Endothelial cell of umbilical vein (primary cell): ENCODE measurements at regions not wholly inside any gene's neighbourhood (a gene's known extent, or its start where the extent isn't known, plus 50 kb on each side); places are given as distances from the start of the nearest gene placed in this dataset.

Source experiments
- BruUV-seq: library from RNA; stranded (reverse); fragments of 400-500 nt; replicated peaks from 2 replicates; lab custom pipeline; 2021; lab: Mats Ljungman, UMichigan
- CTCF ChIA-PET: fragments of 300-600, 350-600 bp; sonication (Branson Sonifier 250); formaldehyde crosslinking; loops from one replicate; lab custom pipeline; 2021; ENCODE audit warnings: antibody characterized with exemption, inconsistent platforms; lab: Charles Lee
- POLR2A ChIA-PET: fragments of 300-600, 350-600 bp; sonication (Branson Sonifier 250); formaldehyde crosslinking; loops from one replicate; lab custom pipeline; 2021; ENCODE audit warnings: antibody characterized with exemption, inconsistent platforms; lab: Charles Lee
- DNase-seq: peaks from one replicate; pipeline ENCODE4 v3.0.0-alpha.2; 2011; ENCODE audit warnings: low read depth, low spot score
- FAIRE-seq: peaks from 2 replicates; lab custom pipeline; 2011; peaks lifted over from hg19 to GRCh38; lab: Jason Lieb, UNC
- H2AFZ ChIP-seq: 2 replicates; pipeline ENCODE4 v1.6.0; 2012; ENCODE audit warnings: low read depth, low read length, control low read depth, inconsistent platforms
- H3K27ac ChIP-seq: 2 replicates; pipeline ENCODE4 v1.5.1; 2011; ENCODE audit warnings: low read depth, mild to moderate bottlenecking, control low read depth, low read length, moderate library complexity; ENCODE audit not compliant: insufficient read depth
- H3K27me3 ChIP-seq, 2 experiments: 2 replicates each; pipeline versions ENCODE4 v1.6.0 to v1.6.1; 2011; ENCODE audit warnings: low read length in 2 of 2, mixed read lengths in 1 of 2; ENCODE audit not compliant: control insufficient read depth in 2 of 2, insufficient read depth in 2 of 2
- H3K36me3 ChIP-seq, 2 experiments: 2 replicates in 1 of 2; 3 replicates in 1 of 2; pipeline ENCODE4 v1.5.1; 2011; ENCODE audit warnings: low read length in 2 of 2, mild to moderate bottlenecking in 1 of 2, moderate library complexity in 1 of 2; ENCODE audit not compliant: control insufficient read depth in 2 of 2, insufficient read depth in 2 of 2; ENCODE audit errors: extremely low read depth in 1 of 2
- H3K4me1 ChIP-seq: 3 replicates; pipeline ENCODE4 v1.5.1; 2011; ENCODE audit warnings: mild to moderate bottlenecking, low read length; ENCODE audit not compliant: control insufficient read depth, insufficient read depth; ENCODE audit errors: extremely low read depth
- H3K4me2 ChIP-seq: 2 replicates; pipeline ENCODE4 v1.6.1; 2011; ENCODE audit warnings: low read length, control low read depth, mixed read lengths; ENCODE audit not compliant: insufficient read depth
- H3K4me3 ChIP-seq, 3 experiments: fragments of 200-600 bp in 1 of 3; sonication (generic), shearing (Covaris generic) in 1 of 3; replicated peaks in 1 of 3; 2 replicates each; pipeline ENCODE4 v1.5.1; 2011 to 2016; ENCODE audit warnings: control low read depth in 3 of 3, low read length in 3 of 3, mild to moderate bottlenecking in 2 of 3, inconsistent platforms in 1 of 3, low read depth in 1 of 3, moderate library complexity in 1 of 3; ENCODE audit not compliant: insufficient read depth in 1 of 3
- H3K79me2 ChIP-seq: 2 replicates; pipeline ENCODE4 v1.6.0; 2012; ENCODE audit warnings: low read length, inconsistent platforms; ENCODE audit not compliant: control insufficient read depth, insufficient read depth
- H3K9ac ChIP-seq: replicated peaks from 2 replicates; pipeline ENCODE3; 2011; ENCODE audit warnings: low read length, control low read depth; ENCODE audit not compliant: insufficient read depth; ENCODE audit errors: extremely low read depth
- H3K9me1 ChIP-seq: replicated peaks from 3 replicates; pipeline ENCODE4 v1.6.0; 2011; ENCODE audit warnings: mild to moderate bottlenecking, low read length; ENCODE audit not compliant: control insufficient read depth, insufficient read depth; ENCODE audit errors: extremely low read depth
- H3K9me3 ChIP-seq: replicated peaks from 2 replicates; pipeline ENCODE4 v1.5.1; 2012; ENCODE audit warnings: low read length, inconsistent platforms; ENCODE audit not compliant: control insufficient read depth, insufficient read depth
- H4K20me1 ChIP-seq: replicated peaks from 2 replicates; pipeline ENCODE3; 2011; ENCODE audit warnings: mild to moderate bottlenecking, low read length; ENCODE audit not compliant: control insufficient read depth, insufficient read depth; ENCODE audit errors: extremely low read depth
- EZH2 ChIP-seq: IDR thresholded peaks from 2 replicates; pipeline ENCODE4 v1.6.1; 2012; ENCODE audit warnings: borderline replicate concordance, low read depth, mild to moderate bottlenecking, moderate library complexity, low read length, inconsistent platforms; ENCODE audit not compliant: severe bottlenecking
- FOS ChIP-seq: IDR thresholded peaks from 2 replicates; pipeline ENCODE4 v1.6.1; 2011; ENCODE audit warnings: mild to moderate bottlenecking, low read length, moderate library complexity, borderline replicate concordance; ENCODE audit not compliant: insufficient read depth
- GATA2 ChIP-seq: IDR thresholded peaks from 2 replicates; pipeline ENCODE4 v1.7.0; 2011; ENCODE audit warnings: low read depth, mild to moderate bottlenecking, moderate library complexity, mixed read lengths, low read length; ENCODE audit not compliant: insufficient read length, insufficient read depth
- JUN ChIP-seq: IDR thresholded peaks from 2 replicates; pipeline ENCODE4 v1.6.1; 2011; ENCODE audit warnings: borderline replicate concordance, low read depth; ENCODE audit not compliant: insufficient read length, insufficient read depth
- MAX ChIP-seq: IDR thresholded peaks from 2 replicates; pipeline ENCODE4 v1.6.1; 2011; ENCODE audit not compliant: insufficient read depth, insufficient read length
- MYC ChIP-seq: IDR thresholded peaks from one replicate; pipeline ENCODE4 v1.6.1; 2011; ENCODE audit warnings: mild to moderate bottlenecking, low read depth, low read length
- POLR2A ChIP-seq: IDR thresholded peaks from 2 replicates; pipeline ENCODE4 v1.6.1; 2012; ENCODE audit warnings: low read depth, mild to moderate bottlenecking, control low read depth, low read length
- POLR2AphosphoS5 ChIP-seq: IDR thresholded peaks from 2 replicates; pipeline ENCODE4 v1.6.1; 2012; ENCODE audit warnings: low read depth, mild to moderate bottlenecking, control low read depth, low read length, moderate library complexity; ENCODE audit not compliant: insufficient read depth
- dilution Hi-C: fragments of 300-500 bp; cut with MboI; formaldehyde crosslinking; loops from one replicate; pipeline ENCODE4 v1.15.0; 2019; ENCODE audit warnings: low sequenced_read_pairs; ENCODE audit not compliant: extremely low pct_ligation_motif_present
- intact Hi-C: fragments of 100-400 bp; cut with micrococcal nuclease; formaldehyde crosslinking; loops from one replicate; pipeline ENCODE4 v1.10.0; 2022
- TF ChIP-seq, protein P1 (sequence below), 2 donors: IDR thresholded peaks; 1 replicate in 1 of 2; 2 replicates in 1 of 2; pipeline ENCODE4 v1.5.1; 2011; ENCODE audit warnings: low read length in 2 of 2, mild to moderate bottlenecking in 2 of 2, moderate library complexity in 2 of 2, control low read depth in 1 of 2, inconsistent platforms in 1 of 2, low read depth in 1 of 2; ENCODE audit not compliant: insufficient read depth in 1 of 2; ENCODE audit errors: extremely low read depth in 1 of 2

DNA sequence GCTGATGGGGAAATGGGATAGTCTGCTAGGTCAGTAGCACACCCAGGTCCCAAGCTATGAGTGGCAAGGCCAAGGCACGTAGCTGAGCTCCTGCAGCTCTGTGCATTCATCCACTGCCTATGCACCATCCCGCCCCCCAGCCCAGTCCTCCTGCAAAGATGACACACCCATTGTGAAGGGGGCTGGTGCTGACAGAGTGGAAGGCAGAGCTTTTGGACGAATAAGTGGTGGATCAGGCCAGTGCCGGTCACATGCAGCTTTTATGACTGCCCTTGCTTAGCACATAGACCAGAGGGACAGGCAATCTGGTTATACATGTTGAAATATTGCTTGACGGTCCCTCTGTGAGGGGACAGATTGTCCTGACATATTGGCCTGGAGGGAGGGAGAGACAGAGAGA, 494.3 kb downstream of the PTPRU start:
- no peaks in the 10 kb centered on the region for H3K4me1 ChIP-seq
- no peaks in the 10 kb centered on the region for H3K9me1 ChIP-seq
- no peak for TF ChIP-seq MAX
- TF ChIP-seq MYC, result no peak
- TF ChIP-seq GATA2, result no peak
- no peak for TF ChIP-seq FOS
- no peak for TF ChIP-seq POLR2A
- TF ChIP-seq EZH2, result no peak
- TF ChIP-seq POLR2AphosphoS5, result no peak
- H3K4me2 ChIP-seq, result no peak overlapping the region
- no peaks in the 10 kb centered on the region for H3K79me2 ChIP-seq
- no peak overlapping the region for H3K4me3 ChIP-seq
- ChIA-PET CTCF (interaction anchor here (2.4 kb wide), 1 partner anchor 27 kb away, joined by 9 read pairs; no protein-coding TSS in a partner anchor), POLR2A (no interaction called here)
- H3K27ac ChIP-seq, result no peak overlapping the region
- no peaks in the 10 kb centered on the region for H3K27me3 ChIP-seq
- BruUV-seq, result no TSS peak
- H3K9ac ChIP-seq, result no peak overlapping the region
- H3K36me3 ChIP-seq, result no peaks in the 10 kb centered on the region
- no peaks in the 10 kb centered on the region for H3K9me3 ChIP-seq
- DNase-seq (no peak), FAIRE-seq (no peak)
- dilution Hi-C loops, result no loop called here
- no peak overlapping the region for H2AFZ ChIP-seq
- no peaks in the 10 kb centered on the region for H4K20me1 ChIP-seq
- intact Hi-C loops, result no loop called here

GRCh38 chr1:29729281-29729680, 493.0 kb downstream of the PTPRU start:
- no peaks in the 10 kb centered on the region for H3K4me1 ChIP-seq
- dilution Hi-C loops (no loop called here), intact Hi-C loops (no loop called here)
- H3K4me3 ChIP-seq, result no peak overlapping the region
- TF ChIP-seq POLR2AphosphoS5 (no peak), MAX (no peak), JUN (no peak), EZH2 (no peak)
- TF ChIP-seq, protein P1, sequence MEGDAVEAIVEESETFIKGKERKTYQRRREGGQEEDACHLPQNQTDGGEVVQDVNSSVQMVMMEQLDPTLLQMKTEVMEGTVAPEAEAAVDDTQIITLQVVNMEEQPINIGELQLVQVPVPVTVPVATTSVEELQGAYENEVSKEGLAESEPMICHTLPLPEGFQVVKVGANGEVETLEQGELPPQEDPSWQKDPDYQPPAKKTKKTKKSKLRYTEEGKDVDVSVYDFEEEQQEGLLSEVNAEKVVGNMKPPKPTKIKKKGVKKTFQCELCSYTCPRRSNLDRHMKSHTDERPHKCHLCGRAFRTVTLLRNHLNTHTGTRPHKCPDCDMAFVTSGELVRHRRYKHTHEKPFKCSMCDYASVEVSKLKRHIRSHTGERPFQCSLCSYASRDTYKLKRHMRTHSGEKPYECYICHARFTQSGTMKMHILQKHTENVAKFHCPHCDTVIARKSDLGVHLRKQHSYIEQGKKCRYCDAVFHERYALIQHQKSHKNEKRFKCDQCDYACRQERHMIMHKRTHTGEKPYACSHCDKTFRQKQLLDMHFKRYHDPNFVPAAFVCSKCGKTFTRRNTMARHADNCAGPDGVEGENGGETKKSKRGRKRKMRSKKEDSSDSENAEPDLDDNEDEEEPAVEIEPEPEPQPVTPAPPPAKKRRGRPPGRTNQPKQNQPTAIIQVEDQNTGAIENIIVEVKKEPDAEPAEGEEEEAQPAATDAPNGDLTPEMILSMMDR (IDR thresholded peaks at IDR 0.05; ENCODE audit: extremely low read depth in 1 of 2, insufficient read depth in 1 of 2, low read depth in 1 of 2, low read length in 2 of 2), result no peak
- no peaks in the 10 kb centered on the region for H3K27me3 ChIP-seq
- no peak for FAIRE-seq
- no peaks in the 10 kb centered on the region for H3K36me3 ChIP-seq
- no peaks in the 10 kb centered on the region for H3K9me3 ChIP-seq
- ChIA-PET POLR2A (no interaction called here), CTCF (interaction anchor here (2.4 kb wide), 1 partner anchor 26 kb away, joined by 9 read pairs; no protein-coding TSS in a partner anchor)
- H4K20me1 ChIP-seq, result no peaks in the 10 kb centered on the region
- H3K27ac ChIP-seq, result no peak overlapping the region
- no peak overlapping the region for H3K9ac ChIP-seq
- DNase-seq, result no peak
- no peaks in the 10 kb centered on the region for H3K9me1 ChIP-seq
- no peak overlapping the region for H2AFZ ChIP-seq
- no peak overlapping the region for H3K4me2 ChIP-seq
- no TSS peak for BruUV-seq
- no peaks in the 10 kb centered on the region for H3K79me2 ChIP-seq
